ENCODE measurements at regions not wholly inside any gene's neighbourhood (a gene's known extent, or its start where the extent isn't known, plus 50 kb on each side); places are given as distances from the start of the nearest gene placed in this dataset.

DNA sequence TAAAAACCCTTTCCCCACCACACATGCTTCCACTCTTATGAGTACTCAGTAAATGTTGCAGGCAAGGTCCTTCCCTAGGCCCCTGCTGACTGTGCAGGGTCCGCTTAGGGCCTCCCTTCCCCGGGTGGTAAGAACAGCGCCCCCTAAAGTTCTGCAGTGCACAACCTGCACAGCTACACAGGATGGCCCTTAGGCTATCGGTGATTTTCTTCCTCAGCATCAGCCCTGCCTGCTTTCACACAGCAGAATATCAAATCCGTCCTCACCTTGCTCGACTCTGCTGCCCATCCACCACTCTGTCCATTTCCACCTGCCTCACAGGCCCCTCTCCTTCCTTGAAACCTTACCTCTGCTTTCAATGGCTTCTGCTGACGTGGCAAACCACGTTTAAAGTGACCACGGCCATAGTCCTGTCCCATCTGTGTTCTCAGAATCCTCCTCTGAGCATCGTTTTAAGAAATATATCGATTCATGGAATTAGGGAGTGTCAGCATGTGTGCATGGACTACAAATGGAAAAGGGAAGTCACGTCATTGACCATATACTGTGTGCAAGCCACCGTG, 51.4 kb upstream of the TMEM132E start:
- in situ Hi-C loops (cut with HindIII; ENCODE audit: low pct_unique_long_range_greater_than_20kb, low sequenced_read_pairs) = no loop called here
- DNase-seq (ENCODE audit: low read depth, low spot score) = peak; percentile 37

GRCh38 chr17:34527136-34527907, 52.1 kb upstream of the TMEM132E start:
- in situ Hi-C loops (cut with HindIII; ENCODE audit: low pct_unique_long_range_greater_than_20kb, low sequenced_read_pairs) = no loop called here
- no peak for DNase-seq (ENCODE audit: low read depth, low spot score)

DNA sequence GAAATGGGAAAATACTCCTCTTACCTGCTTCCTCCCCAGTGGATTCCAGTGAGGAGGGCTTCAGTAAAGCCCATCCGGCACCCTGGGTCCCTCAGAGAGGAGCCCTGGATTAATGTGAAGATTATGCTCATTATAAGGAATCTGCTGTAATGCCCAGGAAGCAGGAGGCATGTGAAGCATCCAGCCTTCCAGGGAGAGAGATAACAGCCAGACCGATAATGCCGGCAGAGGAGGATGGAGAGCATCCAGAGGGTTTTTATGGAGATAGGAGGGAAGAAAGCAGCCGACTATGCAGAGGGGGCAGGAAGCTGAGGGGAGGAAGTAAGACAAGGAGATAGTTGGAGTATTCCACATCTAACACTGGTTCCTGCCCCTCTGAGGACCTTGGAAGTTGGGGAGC, 53.7 kb upstream of the TMEM132E start:
- in situ Hi-C loops (cut with HindIII; ENCODE audit: low pct_unique_long_range_greater_than_20kb, low sequenced_read_pairs) = no loop called here
- no peak for DNase-seq (ENCODE audit: low read depth, low spot score)

- in situ Hi-C loops (cut with HindIII; ENCODE audit: low pct_unique_long_range_greater_than_20kb, low sequenced_read_pairs) = no loop called here
- DNase-seq (ENCODE audit: low read depth, low spot score) = no peak
Observed at GRCh38 chr17:34521955-34522354, 57.4 kb upstream of the TMEM132E start.

- peak; percentile 53 for DNase-seq (ENCODE audit: low read depth, low spot score)
- in situ Hi-C loops (cut with HindIII; ENCODE audit: low pct_unique_long_range_greater_than_20kb, low sequenced_read_pairs) = no loop called here
Observed at GRCh38 chr17:34519282-34519681, 60.1 kb upstream of the TMEM132E start.

- no peak for DNase-seq (ENCODE audit: low read depth, low spot score)
- in situ Hi-C loops (cut with HindIII; ENCODE audit: low pct_unique_long_range_greater_than_20kb, low sequenced_read_pairs) = no loop called here
Observed at GRCh38 chr17:34517406-34517805, 62.0 kb upstream of the TMEM132E start.

GRCh38 chr17:34511931-34512330, 67.5 kb upstream of the TMEM132E start:
- in situ Hi-C loops (cut with HindIII; ENCODE audit: low pct_unique_long_range_greater_than_20kb, low sequenced_read_pairs) = no loop called here
- DNase-seq (ENCODE audit: low read depth, low spot score) = no peak

DNA sequence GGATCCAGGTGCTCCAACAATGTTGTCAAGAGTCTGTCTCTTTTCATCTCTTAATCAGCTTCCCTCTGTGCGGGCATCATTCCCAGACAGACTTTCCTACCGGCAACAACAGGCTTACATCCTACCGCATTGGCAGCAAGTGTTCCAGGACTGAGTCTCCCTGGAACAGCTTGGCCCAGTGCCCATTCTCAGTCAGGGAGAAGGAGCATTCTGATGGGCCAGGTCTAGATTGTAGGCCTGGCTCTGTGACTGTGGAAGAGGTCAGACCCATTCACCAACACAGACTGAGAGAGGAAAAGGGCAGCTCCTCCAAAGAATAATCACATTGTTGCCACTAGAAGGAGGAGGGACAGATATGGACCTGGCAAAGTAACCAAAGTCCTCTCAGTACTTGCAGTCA, 68.1 kb upstream of the TMEM132E start:
- no peak for DNase-seq (ENCODE audit: low read depth, low spot score)
- in situ Hi-C loops (cut with HindIII; ENCODE audit: low pct_unique_long_range_greater_than_20kb, low sequenced_read_pairs) = no loop called here

DNA sequence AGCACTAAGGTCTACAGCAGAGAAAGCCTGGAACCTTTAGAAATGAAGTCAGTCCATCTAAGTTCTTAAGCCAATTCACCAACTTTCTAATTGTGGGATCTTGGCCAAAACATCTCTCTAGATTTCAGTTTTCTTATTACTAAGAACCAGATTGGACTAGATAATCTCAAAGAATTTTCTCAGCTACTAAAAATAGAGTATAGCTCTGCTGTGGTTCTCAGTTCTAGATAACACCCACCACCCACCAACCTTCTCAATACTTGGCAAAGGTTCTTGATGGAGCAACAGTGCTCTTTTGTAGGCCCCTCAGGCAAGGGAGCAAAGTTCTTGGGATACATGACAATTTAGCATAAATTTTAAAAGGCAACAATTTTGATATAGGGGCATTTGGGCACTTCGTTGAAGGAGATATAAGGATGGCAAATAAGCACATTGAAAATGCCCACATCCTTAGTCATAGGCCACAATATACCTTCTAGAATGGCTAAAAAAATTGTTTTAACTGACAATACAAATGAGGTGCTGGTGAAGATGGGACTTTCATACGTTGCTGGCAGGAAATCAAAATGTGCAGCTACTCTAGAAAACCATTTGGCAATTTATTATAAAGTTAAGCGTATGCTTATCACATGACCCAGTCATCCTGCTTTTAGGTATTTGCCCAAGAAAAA, 74.4 kb upstream of the TMEM132E start:
- DNase-seq (ENCODE audit: low read depth, low spot score) = no peak
- in situ Hi-C loops (cut with HindIII; ENCODE audit: low pct_unique_long_range_greater_than_20kb, low sequenced_read_pairs) = no loop called here

DNA sequence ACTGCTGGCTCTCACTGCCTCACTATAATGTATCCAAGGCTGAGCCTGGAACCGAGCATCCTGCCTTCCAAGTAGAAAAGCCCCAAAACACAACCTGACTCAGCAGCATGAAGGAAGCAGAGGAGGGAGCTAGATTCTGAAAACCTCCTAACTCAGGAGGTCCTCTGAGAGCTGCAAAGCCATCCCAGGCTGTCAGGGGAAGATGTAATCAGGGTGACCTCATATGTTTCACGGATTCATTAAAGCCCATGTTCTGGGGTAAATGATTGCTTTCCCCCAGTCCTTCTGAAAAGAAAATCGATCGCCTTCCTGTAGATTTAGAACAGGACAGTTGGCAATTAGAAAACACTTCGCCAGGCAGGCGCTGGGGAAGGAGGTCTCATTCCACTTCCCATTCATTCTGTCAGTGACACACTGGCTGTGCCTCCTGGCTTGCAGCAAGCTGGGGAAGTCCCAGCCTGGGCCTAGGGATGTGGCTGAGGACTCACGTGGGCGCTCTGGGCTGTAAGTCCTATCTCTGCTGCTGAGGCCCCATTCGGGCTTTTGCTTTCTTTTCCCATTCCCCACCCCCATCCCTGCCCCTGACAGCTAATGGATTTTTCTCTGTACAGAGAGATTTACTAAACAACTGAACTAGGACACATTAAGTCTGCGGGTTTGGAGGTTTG, 75.7 kb upstream of the TMEM132E start:
- DNase-seq (ENCODE audit: low read depth, low spot score) = no peak
- in situ Hi-C loops (cut with HindIII; ENCODE audit: low pct_unique_long_range_greater_than_20kb, low sequenced_read_pairs) = no loop called here

- no peak for DNase-seq (ENCODE audit: low read depth, low spot score)
- in situ Hi-C loops (cut with HindIII; ENCODE audit: low pct_unique_long_range_greater_than_20kb, low sequenced_read_pairs) = no loop called here
Observed at GRCh38 chr17:34502426-34502825, 77.0 kb upstream of the TMEM132E start.

DNA sequence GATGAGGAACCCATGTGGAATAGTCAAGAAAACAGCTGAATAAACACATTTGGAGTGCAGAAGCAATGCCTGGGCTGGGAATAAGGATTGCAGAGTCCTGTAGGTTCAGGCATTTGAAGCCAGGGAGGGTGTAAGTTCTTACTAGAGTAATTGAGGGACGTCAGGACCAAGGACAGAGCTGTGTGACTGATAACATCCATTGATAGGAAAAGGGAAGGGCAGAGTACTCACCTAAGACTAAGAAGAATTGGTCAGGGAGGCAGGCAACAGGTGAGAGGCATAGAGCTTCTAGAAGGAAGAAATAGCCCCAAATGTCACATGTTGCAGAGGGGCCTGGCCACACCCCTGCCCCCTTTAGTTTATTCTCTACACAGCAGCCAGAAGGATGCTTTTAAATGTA, 79.8 kb upstream of the TMEM132E start:
- DNase-seq (ENCODE audit: low read depth, low spot score) = no peak
- in situ Hi-C loops (cut with HindIII; ENCODE audit: low pct_unique_long_range_greater_than_20kb, low sequenced_read_pairs) = no loop called here

GRCh38 chr17:34493917-34494316, 85.5 kb upstream of the TMEM132E start:
- no peak for DNase-seq (ENCODE audit: low read depth, low spot score)
- in situ Hi-C loops (cut with HindIII; ENCODE audit: low pct_unique_long_range_greater_than_20kb, low sequenced_read_pairs) = no loop called here

GRCh38 chr17:34487626-34488025, 91.8 kb upstream of the TMEM132E start:
- no peak for DNase-seq (ENCODE audit: low read depth, low spot score)
- in situ Hi-C loops (cut with HindIII; ENCODE audit: low pct_unique_long_range_greater_than_20kb, low sequenced_read_pairs) = no loop called here

DNA sequence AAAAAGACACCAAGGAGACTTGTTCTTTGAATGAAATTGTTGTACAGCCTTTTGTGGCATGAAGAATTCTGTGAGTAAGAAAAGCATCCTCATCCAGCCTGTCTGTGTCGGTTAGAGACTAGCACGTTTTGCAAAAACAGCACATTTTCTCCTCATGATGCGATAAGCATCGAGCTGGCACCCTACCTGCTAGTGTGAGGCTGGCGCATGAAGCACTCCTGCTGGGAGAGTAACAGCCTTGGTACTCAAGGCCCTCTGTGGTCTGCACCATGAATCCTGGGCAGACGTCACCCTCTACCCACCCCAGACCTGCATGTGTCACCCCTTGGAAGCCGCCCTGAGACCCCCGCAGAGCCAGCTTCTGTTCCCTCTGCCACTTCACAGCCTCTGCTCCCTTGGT, 92.6 kb upstream of the TMEM132E start:
- DNase-seq (ENCODE audit: low read depth, low spot score) = no peak
- in situ Hi-C loops (cut with HindIII; ENCODE audit: low pct_unique_long_range_greater_than_20kb, low sequenced_read_pairs) = no loop called here

DNA sequence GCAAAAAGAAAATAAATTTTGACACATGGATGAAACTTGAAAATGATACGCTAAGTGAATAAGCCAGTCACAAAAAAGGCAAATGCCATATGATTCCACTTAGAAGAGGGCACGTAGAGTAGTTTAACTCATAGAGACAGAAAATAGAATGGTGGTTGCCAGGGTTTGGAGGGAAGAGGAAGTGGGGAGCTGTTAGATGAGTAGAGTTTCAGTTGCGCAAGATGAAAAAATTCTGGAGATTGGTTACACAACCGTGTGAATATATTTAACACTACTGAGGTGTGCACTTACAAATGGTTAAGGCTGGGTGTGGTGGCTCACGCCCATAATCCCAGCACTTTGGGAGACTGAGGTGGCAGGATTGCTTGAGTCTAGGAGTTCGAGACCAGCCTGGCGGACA, 93.4 kb upstream of the TMEM132E start:
- in situ Hi-C loops (cut with HindIII; ENCODE audit: low pct_unique_long_range_greater_than_20kb, low sequenced_read_pairs) = no loop called here
- no peak for DNase-seq (ENCODE audit: low read depth, low spot score)

DNA sequence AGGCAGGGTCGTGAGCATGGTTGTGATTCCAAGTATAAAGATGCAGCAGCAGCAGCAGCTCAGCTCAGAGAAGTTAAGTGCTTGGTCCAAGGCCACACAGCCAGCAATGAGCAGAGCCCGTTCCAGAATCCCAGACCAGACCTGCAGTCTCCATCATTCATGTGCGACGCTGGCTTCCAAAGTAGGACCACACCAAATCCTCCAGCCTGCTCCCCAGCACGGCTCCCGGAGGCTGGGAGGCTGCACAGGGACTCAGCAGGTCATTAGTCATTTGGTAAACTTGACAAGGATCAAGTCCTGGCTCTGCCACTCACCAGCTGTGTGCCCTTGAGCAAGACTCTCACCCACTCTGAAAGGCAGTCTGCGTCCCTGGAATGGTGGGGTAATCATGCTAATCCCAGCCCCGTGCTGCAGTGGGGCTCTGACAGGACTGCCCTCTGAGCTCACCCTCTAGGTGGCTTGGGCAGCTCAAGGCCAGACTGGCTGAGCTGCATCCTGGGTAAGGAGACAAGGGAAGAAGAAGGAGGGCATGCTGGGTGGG, 95.1 kb upstream of the TMEM132E start:
- in situ Hi-C loops (cut with HindIII; ENCODE audit: low pct_unique_long_range_greater_than_20kb, low sequenced_read_pairs) = no loop called here
- DNase-seq (ENCODE audit: low read depth, low spot score) = no peak

DNA sequence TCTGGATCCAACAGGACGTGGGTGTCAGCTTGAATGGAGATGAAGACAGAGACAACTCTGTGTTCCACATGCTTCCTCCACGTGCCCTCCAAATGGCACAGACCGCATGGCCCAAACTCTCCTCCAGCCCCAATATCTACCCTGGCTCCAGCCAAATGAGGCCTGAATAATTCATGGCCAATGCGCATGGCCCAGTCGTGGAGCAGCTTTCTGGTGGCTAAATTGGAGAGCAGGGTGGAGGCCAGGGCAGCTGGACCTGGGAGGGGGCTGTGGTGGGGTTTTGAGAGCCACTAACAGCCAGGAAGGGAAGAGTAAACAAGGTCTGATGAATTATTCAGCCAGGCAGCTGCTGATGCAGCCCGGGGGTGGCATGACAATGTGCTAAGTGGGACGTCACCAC, 96.7 kb upstream of the TMEM132E start:
- in situ Hi-C loops (cut with HindIII; ENCODE audit: low pct_unique_long_range_greater_than_20kb, low sequenced_read_pairs) = no loop called here
- DNase-seq (ENCODE audit: low read depth, low spot score) = no peak
